ENCODE measurements at regions not wholly inside any gene's neighbourhood (a gene's known extent, or its start where the extent isn't known, plus 50 kb on each side); places are given as distances from the start of the nearest gene placed in this dataset.

- Histone ChIP-seq H3K36me3 (ENCODE audit: control insufficient read depth in 3 of 3, insufficient read depth in 2 of 3, low read depth in 1 of 3, low read length in 3 of 3) (no peaks in the 10 kb centered on the region), H3K27me3 (ENCODE audit: control insufficient read depth in 3 of 3, insufficient read depth in 3 of 3, low read length in 3 of 3) (no peaks in the 10 kb centered on the region), H3K4me1 (ENCODE audit: control insufficient read depth in 3 of 3, insufficient read depth in 2 of 3, low read depth in 1 of 3, low read length in 2 of 3) (no peaks in the 10 kb centered on the region), H3K9me3 (ENCODE audit: control insufficient read depth in 2 of 2, insufficient read depth in 1 of 2, low read depth in 1 of 2, low read length in 1 of 2) (peaks cover 0 to 27% of the 10 kb centered on the region in 2 donors), H3K4me3 (ENCODE audit: low read depth in 1 of 3, low read length in 3 of 3) (no peak overlapping the region), H3K27ac (ENCODE audit: low read depth in 1 of 3, low read length in 2 of 3) (no peak overlapping the region)
- DNase-seq (no peak), FAIRE-seq (no peak)
- 82 to 86% (median 83%) methylated on average over 4 of the region's 4 CpGs for WGBS, 3 donors
Measured at GRCh38 chr11:69229511-69229910, 64.4 kb upstream of the MYEOV start.

- WGBS, 3 donors = 68 to 75% (median 71%) methylated on average over 9 of the region's 9 CpGs
- Histone ChIP-seq H3K36me3 (ENCODE audit: control insufficient read depth in 3 of 3, insufficient read depth in 2 of 3, low read depth in 1 of 3, low read length in 3 of 3) (no peaks in the 10 kb centered on the region), H3K4me1 (ENCODE audit: control insufficient read depth in 3 of 3, insufficient read depth in 2 of 3, low read depth in 1 of 3, low read length in 2 of 3) (no peaks in the 10 kb centered on the region), H3K9me3 (ENCODE audit: control insufficient read depth in 2 of 2, insufficient read depth in 1 of 2, low read depth in 1 of 2, low read length in 1 of 2) (peaks cover 0 to 27% of the 10 kb centered on the region in 2 donors), H3K27me3 (ENCODE audit: control insufficient read depth in 3 of 3, insufficient read depth in 3 of 3, low read length in 3 of 3) (no peaks in the 10 kb centered on the region), H3K27ac (ENCODE audit: low read depth in 1 of 3, low read length in 2 of 3) (no peak overlapping the region), H3K4me3 (ENCODE audit: low read depth in 1 of 3, low read length in 3 of 3) (no peak overlapping the region)
- DNase-seq (no peak), FAIRE-seq (no peak)
Measured at GRCh38 chr11:69230856-69231425, 63.0 kb upstream of the MYEOV start.

- Histone ChIP-seq H3K4me3 (ENCODE audit: low read depth in 1 of 3, low read length in 3 of 3) (no peak overlapping the region), H3K4me1 (ENCODE audit: control insufficient read depth in 3 of 3, insufficient read depth in 2 of 3, low read depth in 1 of 3, low read length in 2 of 3) (no peaks in the 10 kb centered on the region), H3K27me3 (ENCODE audit: control insufficient read depth in 3 of 3, insufficient read depth in 3 of 3, low read length in 3 of 3) (no peaks in the 10 kb centered on the region), H3K27ac (ENCODE audit: low read depth in 1 of 3, low read length in 2 of 3) (no peak overlapping the region), H3K36me3 (ENCODE audit: control insufficient read depth in 3 of 3, insufficient read depth in 2 of 3, low read depth in 1 of 3, low read length in 3 of 3) (no peaks in the 10 kb centered on the region), H3K9me3 (ENCODE audit: control insufficient read depth in 2 of 2, insufficient read depth in 1 of 2, low read depth in 1 of 2, low read length in 1 of 2) (peaks cover 0 to 27% of the 10 kb centered on the region in 2 donors)
- DNase-seq (no peak), FAIRE-seq (no peak)
- WGBS, 3 donors = 73 to 80% (median 73%) methylated on average over 9 of the region's 9 CpGs
Measured at GRCh38 chr11:69231466-69232018, 62.4 kb upstream of the MYEOV start.

DNA sequence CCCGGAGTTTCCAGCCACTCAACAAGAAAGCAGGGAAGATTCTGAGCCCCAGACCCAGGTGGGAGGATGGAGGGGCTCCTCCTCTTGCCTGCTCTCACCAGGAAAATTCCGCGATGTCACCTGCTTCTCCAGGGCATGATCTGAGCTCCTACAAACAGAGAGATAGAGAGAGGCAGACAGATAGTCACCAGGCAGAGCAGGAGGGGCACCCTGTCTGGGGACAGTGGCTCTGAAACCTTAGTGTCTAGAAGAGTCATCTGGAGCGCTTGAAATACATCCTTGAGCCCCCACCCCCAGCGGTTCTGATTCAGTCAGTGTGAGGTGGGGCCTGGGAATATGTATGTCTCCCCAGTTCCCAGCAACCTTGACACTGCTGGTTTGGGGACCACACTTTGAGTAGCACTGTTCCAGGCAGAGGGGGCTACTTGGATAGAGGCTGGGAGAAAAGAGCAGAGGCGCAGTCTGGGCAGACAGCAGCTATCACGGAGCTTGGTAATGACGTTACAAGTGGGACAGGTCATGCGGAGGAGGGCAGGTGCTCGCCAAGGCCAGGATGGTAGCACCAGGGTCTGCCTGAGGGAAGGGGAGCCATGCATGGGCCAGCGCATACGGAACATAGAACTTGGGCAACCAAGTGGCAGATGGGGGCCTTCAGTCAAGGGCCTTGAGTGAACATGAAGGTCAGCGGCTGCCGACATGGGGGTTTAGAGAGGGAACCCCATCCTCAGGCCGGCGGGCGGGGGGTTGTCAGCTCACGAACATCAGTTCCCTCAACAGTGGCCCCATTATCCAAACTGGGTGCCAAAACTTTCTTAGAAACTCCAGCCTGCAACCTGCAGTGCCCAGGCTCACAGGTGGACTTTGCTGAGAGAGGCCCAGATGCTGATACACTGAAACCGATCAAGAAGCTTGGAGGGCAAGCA lies 60.9 kb upstream of the MYEOV start:
- no peaks in the 10 kb centered on the region for H3K4me1 ChIP-seq (ENCODE audit: control insufficient read depth in 3 of 3, insufficient read depth in 2 of 3, low read depth in 1 of 3, low read length in 2 of 3)
- FAIRE-seq (no peak), DNase-seq (no peak)
- 92 to 95% (median 92%) methylated on average over 19 of the region's 19 CpGs for whole genome bisulfite sequencing, 3 donors
- no peak overlapping the region for H3K4me3 ChIP-seq (ENCODE audit: low read depth in 1 of 3, low read length in 3 of 3)
- no peaks in the 10 kb centered on the region for H3K27me3 ChIP-seq (ENCODE audit: control insufficient read depth in 3 of 3, insufficient read depth in 3 of 3, low read length in 3 of 3)
- no peak overlapping the region for H3K27ac ChIP-seq (ENCODE audit: low read depth in 1 of 3, low read length in 2 of 3)
- peaks cover 0 to 14% of the 10 kb centered on the region in 2 donors for H3K9me3 ChIP-seq (ENCODE audit: control insufficient read depth in 2 of 2, insufficient read depth in 1 of 2, low read depth in 1 of 2, low read length in 1 of 2)
- H3K36me3 ChIP-seq (ENCODE audit: control insufficient read depth in 3 of 3, insufficient read depth in 2 of 3, low read depth in 1 of 3, low read length in 3 of 3) = no peaks in the 10 kb centered on the region

DNA sequence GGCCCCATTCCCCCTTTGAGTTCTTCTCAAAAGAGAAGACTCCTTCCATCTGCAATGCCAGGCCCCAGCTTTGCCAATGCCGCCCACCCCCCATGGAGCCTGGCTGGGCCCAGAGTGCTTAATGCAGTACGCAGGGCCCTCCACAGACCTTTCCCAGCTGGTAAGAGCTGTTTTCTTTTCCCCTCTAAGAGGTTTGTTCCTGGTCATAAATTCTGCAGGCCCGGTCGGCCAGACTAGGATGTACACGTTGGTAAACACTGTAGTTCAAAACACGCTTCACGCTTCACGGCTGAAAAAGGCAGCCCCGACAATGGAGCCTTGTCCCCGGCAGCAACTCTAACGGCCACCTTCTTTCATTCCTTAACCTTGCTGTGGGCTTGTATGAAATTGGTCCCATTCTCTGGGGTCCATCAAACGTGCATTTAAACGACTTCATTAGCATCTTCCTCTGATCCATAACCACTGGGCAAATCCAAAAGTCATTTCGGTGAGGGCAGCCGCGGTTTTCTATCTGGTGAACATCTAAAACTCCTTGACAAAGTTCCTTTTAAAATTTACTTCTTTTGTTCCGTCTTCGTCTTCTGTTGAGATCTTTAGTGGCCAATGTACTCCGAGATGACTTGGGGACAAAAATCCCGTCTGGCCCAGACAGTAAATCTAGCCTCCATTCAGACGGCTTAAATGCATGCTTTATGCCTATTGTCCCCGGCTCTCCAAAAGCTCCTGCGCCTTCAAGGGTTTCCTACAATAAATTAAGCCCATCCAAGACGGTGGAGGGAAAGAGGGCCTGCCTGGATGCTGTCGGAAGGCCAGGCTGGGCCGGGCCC lies 60.0 kb upstream of the MYEOV start:
- no peak for FAIRE-seq
- H3K9me3 ChIP-seq (ENCODE audit: control insufficient read depth in 2 of 2, insufficient read depth in 1 of 2, low read depth in 1 of 2, low read length in 1 of 2) = peaks cover 0 to 14% of the 10 kb centered on the region in 2 donors
- WGBS, 3 donors = 89 to 92% (median 91%) methylated on average over 26 of the region's 26 CpGs
- no peak for DNase-seq
- H3K4me1 ChIP-seq (ENCODE audit: control insufficient read depth in 3 of 3, insufficient read depth in 2 of 3, low read depth in 1 of 3, low read length in 2 of 3) = no peaks in the 10 kb centered on the region
- no peak overlapping the region for H3K27ac ChIP-seq (ENCODE audit: low read depth in 1 of 3, low read length in 2 of 3)
- H3K4me3 ChIP-seq (ENCODE audit: low read depth in 1 of 3, low read length in 3 of 3) = no peak overlapping the region
- no peaks in the 10 kb centered on the region for H3K36me3 ChIP-seq (ENCODE audit: control insufficient read depth in 3 of 3, insufficient read depth in 2 of 3, low read depth in 1 of 3, low read length in 3 of 3)
- no peaks in the 10 kb centered on the region for H3K27me3 ChIP-seq (ENCODE audit: control insufficient read depth in 3 of 3, insufficient read depth in 3 of 3, low read length in 3 of 3)

DNA sequence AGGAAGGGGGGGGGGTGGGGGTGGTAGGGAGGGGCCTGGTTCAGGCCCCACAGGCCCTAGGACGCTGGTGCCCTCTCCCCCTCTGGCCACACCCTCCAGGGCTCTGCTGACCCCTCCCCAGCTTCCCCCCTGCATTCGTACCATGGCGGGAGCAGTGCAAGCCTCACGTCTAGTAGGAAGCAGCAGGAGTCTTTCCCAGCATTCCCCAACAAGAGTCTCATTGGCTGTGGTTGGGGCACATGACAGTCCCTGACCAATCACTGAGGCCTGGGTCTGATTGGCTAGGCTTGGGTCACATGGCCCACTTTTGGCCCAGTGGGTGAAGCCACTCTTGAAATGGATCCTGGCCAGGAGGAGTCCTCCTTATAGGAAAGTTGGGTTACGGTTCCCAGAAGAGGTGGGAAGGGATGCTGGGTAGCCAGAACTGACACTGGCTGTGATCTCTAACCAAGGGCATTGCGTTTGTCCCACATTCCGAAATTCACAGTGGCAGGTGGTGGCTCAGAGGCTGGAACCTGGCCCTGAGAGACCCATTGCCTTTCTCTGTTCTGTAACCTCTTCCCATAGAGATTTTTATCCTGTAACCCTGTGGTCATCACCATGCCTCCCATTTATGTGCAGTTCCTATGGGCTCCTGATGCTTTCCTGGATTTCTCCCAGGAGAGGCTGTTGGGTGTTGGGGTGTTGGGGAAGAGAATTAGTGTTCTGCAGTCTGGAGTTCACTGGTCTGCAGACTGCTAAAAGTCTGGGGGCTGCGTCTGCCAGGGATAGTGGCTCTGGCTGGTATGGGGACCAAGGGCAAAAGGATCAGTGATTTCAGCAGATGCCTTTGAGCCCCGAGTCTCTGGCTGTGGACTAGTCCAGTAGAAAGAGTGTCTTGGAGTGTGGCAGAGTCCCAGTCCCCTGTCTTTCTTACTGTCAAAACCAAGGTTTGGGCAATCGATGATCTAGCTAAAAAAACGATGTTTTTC lies 58.9 kb upstream of the MYEOV start:
- DNase-seq (no peak), FAIRE-seq (no peak)
- H3K4me3 ChIP-seq (ENCODE audit: low read depth in 1 of 3, low read length in 3 of 3) = no peak overlapping the region
- H3K9me3 ChIP-seq (ENCODE audit: control insufficient read depth in 2 of 2, insufficient read depth in 1 of 2, low read depth in 1 of 2, low read length in 1 of 2) = peaks cover 0 to 14% of the 10 kb centered on the region in 2 donors
- H3K27ac ChIP-seq (ENCODE audit: low read depth in 1 of 3, low read length in 2 of 3) = no peak overlapping the region
- H3K4me1 ChIP-seq (ENCODE audit: control insufficient read depth in 3 of 3, insufficient read depth in 2 of 3, low read depth in 1 of 3, low read length in 2 of 3) = no peaks in the 10 kb centered on the region
- H3K36me3 ChIP-seq (ENCODE audit: control insufficient read depth in 3 of 3, insufficient read depth in 2 of 3, low read depth in 1 of 3, low read length in 3 of 3) = no peaks in the 10 kb centered on the region
- WGBS, 3 donors = 84 to 89% (median 85%) methylated on average over 11 of the region's 11 CpGs
- no peaks in the 10 kb centered on the region for H3K27me3 ChIP-seq (ENCODE audit: control insufficient read depth in 3 of 3, insufficient read depth in 3 of 3, low read length in 3 of 3)

GRCh38 chr11:69238573-69239351 lies 55.2 kb upstream of the MYEOV start:
- Histone ChIP-seq H3K27ac (ENCODE audit: low read depth in 1 of 3, low read length in 2 of 3) (no peak overlapping the region), H3K9me3 (ENCODE audit: control insufficient read depth in 2 of 2, insufficient read depth in 1 of 2, low read depth in 1 of 2, low read length in 1 of 2) (peaks cover 0 to 7% of the 10 kb centered on the region in 2 donors), H3K27me3 (ENCODE audit: control insufficient read depth in 3 of 3, insufficient read depth in 3 of 3, low read length in 3 of 3) (no peaks in the 10 kb centered on the region), H3K4me3 (ENCODE audit: low read depth in 1 of 3, low read length in 3 of 3) (no peak overlapping the region), H3K36me3 (ENCODE audit: control insufficient read depth in 3 of 3, insufficient read depth in 2 of 3, low read depth in 1 of 3, low read length in 3 of 3) (no peaks in the 10 kb centered on the region), H3K4me1 (ENCODE audit: control insufficient read depth in 3 of 3, insufficient read depth in 2 of 3, low read depth in 1 of 3, low read length in 2 of 3) (no peaks in the 10 kb centered on the region)
- DNase-seq (no peak), FAIRE-seq (no peak)
- 45 to 53% (median 50%) methylated on average over 5 of the region's 5 CpGs for WGBS, 3 donors

All from small intestine (tissue), 7 donors.